ENCODE measurements at regions not wholly inside any gene's neighbourhood (a gene's known extent, or its start where the extent isn't known, plus 50 kb on each side); places are given as distances from the start of the nearest gene placed in this dataset.
"Not testable (repeated sequence)": the region's sequence is repeated elsewhere in the genome, so short reads cannot be mapped to it uniquely, and the experiment has no call there.

- intact Hi-C loops (cut with DNase I; ENCODE audit: low total_unique reads) (no loop called here), in situ Hi-C loops (cut with MboI; ENCODE audit: low sequenced_read_pairs in 4 of 4) (no loop called here)
- Histone ChIP-seq H3K36me3 (no peaks in the 10 kb centered on the region), H3K27ac (no peak overlapping the region), H3K27me3 (no peaks in the 10 kb centered on the region), H3K4me1 (no peaks in the 10 kb centered on the region), H3K4me3 (no peak overlapping the region), H3K9me3 (no peaks in the 10 kb centered on the region)
- TF ChIP-seq POLR2A (IDR thresholded peaks at IDR 0.05) = no peak
- no peak for TF ChIP-seq CTCF (IDR thresholded peaks at IDR 0.05 in 4 of 5, conservative IDR thresholded peaks at IDR 0.05 in 1 of 5)
- DNase-seq (no peak), ATAC-seq (no peak)
These were observed 87.4 kb upstream of the C15orf39 start for GRCh38 chr15:75114327-75114726.

- DNase-seq (no peak), ATAC-seq (no peak)
- no peaks in the 10 kb centered on the region for H3K9me3 ChIP-seq
- in situ Hi-C loops (cut with MboI; ENCODE audit: low sequenced_read_pairs in 4 of 4) = no loop called here
- no peak overlapping the region for H3K4me3 ChIP-seq
- TF ChIP-seq POLR2A (IDR thresholded peaks at IDR 0.05) (no peak), CTCF (IDR thresholded peaks at IDR 0.05 in 4 of 5, conservative IDR thresholded peaks at IDR 0.05 in 1 of 5) (no peak)
- no peak overlapping the region for H3K27ac ChIP-seq
- no peaks in the 10 kb centered on the region for H3K27me3 ChIP-seq
- no peaks in the 10 kb centered on the region for H3K36me3 ChIP-seq
- H3K4me1 ChIP-seq = no peaks in the 10 kb centered on the region
- intact Hi-C loops (cut with DNase I; ENCODE audit: low total_unique reads) = no loop called here
These were observed 86.9 kb upstream of the C15orf39 start for GRCh38 chr15:75114796-75115195.

- H3K27me3 ChIP-seq; in situ Hi-C loops (cut with MboI; ENCODE audit: low sequenced_read_pairs in 4 of 4): not testable (repeated sequence)
These were observed 86.2 kb upstream of the C15orf39 start for GRCh38 chr15:75115411-75115913.

GRCh38 chr15:75116143-75116542 lies 85.5 kb upstream of the C15orf39 start:
- H3K4me1 ChIP-seq; H3K9me3 ChIP-seq; intact Hi-C loops (cut with DNase I; ENCODE audit: low total_unique reads); in situ Hi-C loops (cut with MboI; ENCODE audit: low sequenced_read_pairs in 4 of 4); H3K4me3 ChIP-seq; H3K27me3 ChIP-seq; H3K27ac ChIP-seq; ATAC-seq; H3K36me3 ChIP-seq; DNase-seq: not testable (repeated sequence)

More at GRCh38 chr15:75115411-75115913, 86.2 kb upstream of the C15orf39 start:
- ATAC-seq; H3K36me3 ChIP-seq; intact Hi-C loops (cut with DNase I; ENCODE audit: low total_unique reads); H3K4me1 ChIP-seq; H3K9me3 ChIP-seq; H3K27ac ChIP-seq; DNase-seq; H3K4me3 ChIP-seq: not testable (repeated sequence)

- no peaks in the 10 kb centered on the region for H3K4me1 ChIP-seq
- no peak for DNase-seq
- TF ChIP-seq CTCF (IDR thresholded peaks at IDR 0.05 in 4 of 5, conservative IDR thresholded peaks at IDR 0.05 in 1 of 5) = no peak
- no peak for TF ChIP-seq POLR2A (IDR thresholded peaks at IDR 0.05)
- in situ Hi-C loops (cut with MboI; ENCODE audit: low sequenced_read_pairs in 4 of 4) (no loop called here), intact Hi-C loops (cut with DNase I; ENCODE audit: low total_unique reads) (no loop called here)
- H3K4me3 ChIP-seq = no peak overlapping the region
- H3K9me3 ChIP-seq = no peaks in the 10 kb centered on the region
- no peaks in the 10 kb centered on the region for H3K36me3 ChIP-seq
- no peak overlapping the region for H3K27ac ChIP-seq
- no peak for ATAC-seq
- H3K27me3 ChIP-seq = no peaks in the 10 kb centered on the region
These were observed 83.7 kb upstream of the C15orf39 start for GRCh38 chr15:75117993-75118392.

- H3K4me1 ChIP-seq; H3K27me3 ChIP-seq; H3K27ac ChIP-seq; H3K9me3 ChIP-seq; intact Hi-C loops (cut with DNase I; ENCODE audit: low total_unique reads); H3K36me3 ChIP-seq; H3K4me3 ChIP-seq; ATAC-seq; in situ Hi-C loops (cut with MboI; ENCODE audit: low sequenced_read_pairs in 4 of 4); DNase-seq: not testable (repeated sequence)
These were observed 82.4 kb upstream of the C15orf39 start for GRCh38 chr15:75119312-75119711.
